Prostate gland (tissue), 1 donor: ENCODE measurements at regions not wholly inside any gene's neighbourhood (a gene's known extent, or its start where the extent isn't known, plus 50 kb on each side); places are given as distances from the start of the nearest gene placed in this dataset.

Experiments used
- POLR2A ChIP-seq: fragments of 450-650 bp; IDR thresholded peaks from one replicate; pipeline ENCODE4 v1.6.1; 2016; ENCODE audit warnings: antibody characterized with exemption, mild to moderate bottlenecking
- POLR2AphosphoS5 ChIP-seq: sonication (generic); formaldehyde crosslinking; IDR thresholded peaks from one replicate; pipeline ENCODE4 v1.6.1; 2017; ENCODE audit warnings: antibody characterized with exemption

DNA sequence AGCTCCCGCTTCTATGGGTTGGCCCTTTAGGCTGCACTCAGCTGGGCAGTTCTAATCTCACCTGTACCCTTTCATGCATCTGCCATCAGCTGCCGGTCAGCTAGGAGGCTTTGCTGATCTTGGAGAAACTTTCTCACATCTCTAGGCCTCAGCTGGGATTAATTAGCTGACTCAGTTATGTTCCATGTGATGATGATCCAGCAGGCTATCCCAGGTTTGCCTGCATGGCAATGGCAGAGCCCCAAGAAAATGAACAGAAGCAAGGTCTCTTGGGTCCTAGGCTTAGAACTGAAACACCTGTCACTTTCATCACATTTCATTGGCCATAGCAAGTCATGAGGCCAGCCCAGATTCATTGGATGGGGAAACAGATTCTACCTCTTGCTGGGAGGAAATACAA is 304.6 kb upstream of the TBC1D5 start:
- TF ChIP-seq POLR2A (no peak), POLR2AphosphoS5 (no peak)
